ENCODE measurements at regions not wholly inside any gene's neighbourhood (a gene's known extent, or its start where the extent isn't known, plus 50 kb on each side); places are given as distances from the start of the nearest gene placed in this dataset.

DNA sequence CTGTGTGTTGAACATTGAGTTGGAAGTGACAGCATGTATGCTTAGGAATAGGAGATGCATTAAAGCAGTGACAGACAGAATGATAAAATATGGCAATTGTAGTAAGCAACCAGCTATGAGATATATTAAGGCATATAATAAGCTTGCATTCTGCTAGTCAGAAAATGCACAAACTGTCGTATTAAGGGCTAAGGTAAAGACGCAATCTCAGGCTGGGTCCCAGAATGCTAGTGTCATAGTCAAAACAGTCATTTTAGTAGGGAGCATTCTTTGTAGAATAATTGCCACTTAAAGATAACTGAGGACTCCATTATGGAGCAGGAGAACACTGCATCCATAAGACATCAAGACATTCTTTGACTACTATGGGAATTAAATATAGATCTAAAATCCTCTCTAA is 1369.7 kb upstream of the C9orf72 start:
- no peaks in the 10 kb centered on the region for H3K4me1 ChIP-seq (ENCODE audit: control insufficient read depth, insufficient read depth, low read length)
- in situ Hi-C loops (cut with HindIII; ENCODE audit: low pct_unique_long_range_greater_than_20kb, low sequenced_read_pairs), result no loop called here
- ATAC-seq, result no peak
- TF ChIP-seq POLR2AphosphoS5 (IDR thresholded peaks at IDR 0.05; ENCODE audit: low read depth, low read length) (no peak), TCF7L2 (IDR thresholded peaks at IDR 0.05; ENCODE audit: low read depth, low read length) (no peak), SIN3A (IDR thresholded peaks at IDR 0.05; ENCODE audit: borderline replicate concordance, insufficient read depth, low read depth, low read length) (no peak), CTCF (IDR thresholded peaks at IDR 0.05) (no peak)
- TF ChIP-seq, protein P1, sequence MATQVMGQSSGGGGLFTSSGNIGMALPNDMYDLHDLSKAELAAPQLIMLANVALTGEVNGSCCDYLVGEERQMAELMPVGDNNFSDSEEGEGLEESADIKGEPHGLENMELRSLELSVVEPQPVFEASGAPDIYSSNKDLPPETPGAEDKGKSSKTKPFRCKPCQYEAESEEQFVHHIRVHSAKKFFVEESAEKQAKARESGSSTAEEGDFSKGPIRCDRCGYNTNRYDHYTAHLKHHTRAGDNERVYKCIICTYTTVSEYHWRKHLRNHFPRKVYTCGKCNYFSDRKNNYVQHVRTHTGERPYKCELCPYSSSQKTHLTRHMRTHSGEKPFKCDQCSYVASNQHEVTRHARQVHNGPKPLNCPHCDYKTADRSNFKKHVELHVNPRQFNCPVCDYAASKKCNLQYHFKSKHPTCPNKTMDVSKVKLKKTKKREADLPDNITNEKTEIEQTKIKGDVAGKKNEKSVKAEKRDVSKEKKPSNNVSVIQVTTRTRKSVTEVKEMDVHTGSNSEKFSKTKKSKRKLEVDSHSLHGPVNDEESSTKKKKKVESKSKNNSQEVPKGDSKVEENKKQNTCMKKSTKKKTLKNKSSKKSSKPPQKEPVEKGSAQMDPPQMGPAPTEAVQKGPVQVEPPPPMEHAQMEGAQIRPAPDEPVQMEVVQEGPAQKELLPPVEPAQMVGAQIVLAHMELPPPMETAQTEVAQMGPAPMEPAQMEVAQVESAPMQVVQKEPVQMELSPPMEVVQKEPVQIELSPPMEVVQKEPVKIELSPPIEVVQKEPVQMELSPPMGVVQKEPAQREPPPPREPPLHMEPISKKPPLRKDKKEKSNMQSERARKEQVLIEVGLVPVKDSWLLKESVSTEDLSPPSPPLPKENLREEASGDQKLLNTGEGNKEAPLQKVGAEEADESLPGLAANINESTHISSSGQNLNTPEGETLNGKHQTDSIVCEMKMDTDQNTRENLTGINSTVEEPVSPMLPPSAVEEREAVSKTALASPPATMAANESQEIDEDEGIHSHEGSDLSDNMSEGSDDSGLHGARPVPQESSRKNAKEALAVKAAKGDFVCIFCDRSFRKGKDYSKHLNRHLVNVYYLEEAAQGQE (IDR thresholded peaks at IDR 0.05; ENCODE audit: insufficient read depth in 1 of 2, low read depth in 2 of 2, low read length in 1 of 2), result no peak
- intact Hi-C loops (cut with micrococcal nuclease; ENCODE audit: unreplicated experiment), result no loop called here
- CTCF ChIA-PET, result no interaction called here
- POLR2A ChIA-PET, result no interaction called here
- no peak overlapping the region for H3K27ac ChIP-seq (ENCODE audit: low read length)
- no peak overlapping the region for H3K4me3 ChIP-seq (ENCODE audit: low read depth in 2 of 2, low read length in 2 of 2)
- H3K9me3 ChIP-seq (ENCODE audit: control insufficient read depth, insufficient read depth, low read depth, low read length), result no peaks in the 10 kb centered on the region
- no peaks in the 10 kb centered on the region for H3K36me3 ChIP-seq (ENCODE audit: control insufficient read depth, insufficient read depth, low read length)
- BruUV-seq (replicated peaks), result no TSS peak
- no peak for DNase-seq (ENCODE audit: low read depth, low spot score)
- H3K27me3 ChIP-seq (ENCODE audit: control insufficient read depth, insufficient read depth, low read length), result no peaks in the 10 kb centered on the region

DNA sequence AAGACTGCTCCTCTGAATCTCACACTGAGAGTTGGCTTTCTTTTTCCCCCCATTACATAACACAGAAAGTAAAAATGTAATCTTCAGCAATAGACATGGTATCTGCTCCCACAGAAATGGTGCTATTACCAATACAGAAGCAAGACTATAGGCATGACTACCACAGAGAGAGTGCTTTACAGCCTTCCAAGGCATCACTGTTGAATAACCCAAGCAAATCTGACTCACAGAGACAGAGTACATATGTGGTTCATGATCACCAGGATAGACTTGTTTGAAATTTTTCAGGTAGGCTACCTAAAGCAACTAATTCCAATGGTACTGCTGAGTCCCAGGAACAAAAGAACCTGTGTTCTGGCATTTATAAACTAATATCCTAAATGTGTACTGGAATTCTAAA is 1373.4 kb upstream of the C9orf72 start:
- CTCF ChIA-PET, result no interaction called here
- TF ChIP-seq SIN3A (IDR thresholded peaks at IDR 0.05; ENCODE audit: borderline replicate concordance, insufficient read depth, low read depth, low read length) (no peak), CTCF (IDR thresholded peaks at IDR 0.05) (no peak), TCF7L2 (IDR thresholded peaks at IDR 0.05; ENCODE audit: low read depth, low read length) (no peak), POLR2AphosphoS5 (IDR thresholded peaks at IDR 0.05; ENCODE audit: low read depth, low read length) (no peak)
- TF ChIP-seq, protein P1 (IDR thresholded peaks at IDR 0.05; ENCODE audit: insufficient read depth in 1 of 2, low read depth in 2 of 2, low read length in 1 of 2), result no peak
- Histone ChIP-seq H3K9me3 (ENCODE audit: control insufficient read depth, insufficient read depth, low read depth, low read length) (no peaks in the 10 kb centered on the region), H3K27me3 (ENCODE audit: control insufficient read depth, insufficient read depth, low read length) (no peaks in the 10 kb centered on the region), H3K27ac (ENCODE audit: low read length) (no peak overlapping the region), H3K36me3 (ENCODE audit: control insufficient read depth, insufficient read depth, low read length) (no peaks in the 10 kb centered on the region), H3K4me3 (ENCODE audit: low read depth in 2 of 2, low read length in 2 of 2) (no peak overlapping the region), H3K4me1 (ENCODE audit: control insufficient read depth, insufficient read depth, low read length) (no peaks in the 10 kb centered on the region)
- BruUV-seq (replicated peaks), result no TSS peak
- in situ Hi-C loops (cut with HindIII; ENCODE audit: low pct_unique_long_range_greater_than_20kb, low sequenced_read_pairs) (no loop called here), intact Hi-C loops (cut with micrococcal nuclease; ENCODE audit: unreplicated experiment) (no loop called here)
- ATAC-seq (no peak), DNase-seq (ENCODE audit: low read depth, low spot score) (no peak)
- POLR2A ChIA-PET, result no interaction called here
